ENCODE measurements at regions not wholly inside any gene's neighbourhood (a gene's known extent, or its start where the extent isn't known, plus 50 kb on each side); places are given as distances from the start of the nearest gene placed in this dataset.

DNA sequence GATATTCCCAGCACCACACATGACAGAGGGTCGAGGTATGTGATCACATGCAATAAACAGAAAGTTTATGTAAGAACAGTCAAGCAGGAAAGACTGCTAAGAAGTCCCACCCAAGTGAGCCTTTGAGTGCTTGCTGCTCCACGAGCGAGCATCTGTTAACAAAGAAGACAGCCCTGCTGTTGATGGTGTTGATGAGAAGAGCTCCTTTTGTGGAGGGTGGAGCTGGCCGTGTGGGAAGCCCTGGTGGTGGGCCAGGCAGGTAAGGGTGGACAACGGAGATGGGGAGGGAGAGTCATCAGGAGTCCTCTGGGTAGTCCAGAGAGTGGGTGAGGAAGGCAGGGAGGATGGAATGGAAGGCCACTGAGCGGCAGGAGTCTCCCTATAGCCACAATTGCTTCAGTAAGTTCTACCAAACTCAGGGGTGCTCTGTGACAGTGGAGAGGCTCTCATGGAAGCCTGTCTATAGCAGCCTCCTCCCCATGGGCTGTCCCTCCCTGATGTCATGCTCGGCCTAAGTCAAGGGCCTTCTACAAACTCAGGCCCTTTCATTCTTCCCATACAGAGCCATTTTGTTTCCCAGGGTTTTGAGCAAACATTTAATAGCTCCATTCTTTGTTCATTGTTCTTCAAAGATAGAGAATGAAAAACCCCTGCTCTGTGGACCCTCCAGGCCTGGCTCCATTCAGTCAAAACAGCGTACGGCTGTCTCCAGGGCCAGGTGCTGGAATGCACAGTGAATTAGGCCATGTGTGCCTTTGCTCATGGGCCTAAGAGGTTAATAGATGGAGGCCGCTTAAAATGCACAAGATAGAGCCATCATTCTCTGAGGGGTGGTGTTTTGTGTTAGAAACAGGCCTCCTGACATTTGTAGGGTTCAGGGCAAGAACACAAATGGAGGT is 494.2 kb upstream of the RAB6C start:
- TF ChIP-seq, protein P1, sequence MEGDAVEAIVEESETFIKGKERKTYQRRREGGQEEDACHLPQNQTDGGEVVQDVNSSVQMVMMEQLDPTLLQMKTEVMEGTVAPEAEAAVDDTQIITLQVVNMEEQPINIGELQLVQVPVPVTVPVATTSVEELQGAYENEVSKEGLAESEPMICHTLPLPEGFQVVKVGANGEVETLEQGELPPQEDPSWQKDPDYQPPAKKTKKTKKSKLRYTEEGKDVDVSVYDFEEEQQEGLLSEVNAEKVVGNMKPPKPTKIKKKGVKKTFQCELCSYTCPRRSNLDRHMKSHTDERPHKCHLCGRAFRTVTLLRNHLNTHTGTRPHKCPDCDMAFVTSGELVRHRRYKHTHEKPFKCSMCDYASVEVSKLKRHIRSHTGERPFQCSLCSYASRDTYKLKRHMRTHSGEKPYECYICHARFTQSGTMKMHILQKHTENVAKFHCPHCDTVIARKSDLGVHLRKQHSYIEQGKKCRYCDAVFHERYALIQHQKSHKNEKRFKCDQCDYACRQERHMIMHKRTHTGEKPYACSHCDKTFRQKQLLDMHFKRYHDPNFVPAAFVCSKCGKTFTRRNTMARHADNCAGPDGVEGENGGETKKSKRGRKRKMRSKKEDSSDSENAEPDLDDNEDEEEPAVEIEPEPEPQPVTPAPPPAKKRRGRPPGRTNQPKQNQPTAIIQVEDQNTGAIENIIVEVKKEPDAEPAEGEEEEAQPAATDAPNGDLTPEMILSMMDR (IDR thresholded peaks at IDR 0.05; ENCODE audit: insufficient read depth, low read length), result no peak
- DNase-seq (ENCODE audit: low read depth), result no peak
- no peak overlapping the region for H3K4me3 ChIP-seq (ENCODE audit: low read depth, low read length)

DNA sequence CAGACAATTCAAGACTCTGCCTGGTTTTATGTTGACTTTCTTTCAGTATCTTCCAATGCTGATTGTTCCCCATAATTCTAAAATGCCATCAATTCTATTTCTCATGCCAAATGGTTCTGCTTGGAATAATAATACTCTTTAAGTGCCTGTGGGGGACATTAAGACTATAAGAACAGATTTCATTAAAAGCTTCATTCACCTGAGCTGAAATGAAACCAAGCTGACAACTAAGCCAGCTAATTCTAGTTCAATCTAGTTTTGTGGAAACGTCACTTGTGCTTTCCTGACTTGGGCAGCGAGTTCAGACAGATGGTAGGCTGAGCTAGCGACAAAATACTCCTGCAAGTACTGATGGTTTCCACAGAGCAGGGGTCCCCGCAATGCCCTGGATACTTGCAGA is 491.1 kb upstream of the RAB6C start:
- TF ChIP-seq, protein P1 (IDR thresholded peaks at IDR 0.05; ENCODE audit: insufficient read depth, low read length), result no peak
- no peak overlapping the region for H3K4me3 ChIP-seq (ENCODE audit: low read depth, low read length)
- no peak for DNase-seq (ENCODE audit: low read depth)

DNA sequence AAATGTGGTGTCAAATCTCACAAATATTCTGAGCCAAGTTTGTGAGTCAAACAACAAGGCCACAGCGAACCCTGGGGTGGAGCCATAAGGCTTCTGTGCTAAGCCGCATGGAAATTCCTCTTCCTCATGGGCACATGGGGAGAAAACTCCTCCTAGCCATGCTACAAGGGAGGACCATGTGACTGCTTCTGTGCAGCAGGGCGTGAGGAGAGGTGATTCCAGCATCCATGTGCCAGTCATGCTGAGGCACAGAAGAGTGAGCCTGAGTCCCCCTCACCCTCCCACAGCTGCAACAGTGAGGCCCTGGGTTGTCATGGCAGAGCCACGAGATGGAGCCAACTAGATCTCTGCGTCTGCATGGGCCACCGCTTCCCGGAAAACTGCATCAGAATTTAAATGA is 488.8 kb upstream of the RAB6C start:
- TF ChIP-seq, protein P1 (IDR thresholded peaks at IDR 0.05; ENCODE audit: insufficient read depth, low read length), result no peak
- DNase-seq (ENCODE audit: low read depth), result no peak
- no peak overlapping the region for H3K4me3 ChIP-seq (ENCODE audit: low read depth, low read length)

DNA sequence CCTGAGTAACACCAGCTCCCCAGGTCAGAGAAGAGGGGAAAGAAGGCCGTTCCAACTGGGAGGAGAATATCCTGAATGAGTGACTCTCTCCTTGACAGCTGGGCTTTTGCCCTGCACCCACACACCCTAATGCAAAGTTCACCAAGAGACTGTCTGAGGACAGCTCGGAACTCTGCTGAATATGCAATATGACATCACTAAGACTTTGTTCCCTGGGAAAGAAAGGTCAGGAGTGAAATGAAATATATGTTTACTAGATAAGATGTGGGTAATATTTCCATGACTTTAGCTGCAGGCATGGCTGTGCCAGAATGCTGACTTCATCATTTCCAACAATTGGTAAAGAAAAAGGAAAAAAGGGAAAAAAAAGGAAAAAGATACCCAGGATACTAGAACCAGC is 488.2 kb upstream of the RAB6C start:
- no peak overlapping the region for H3K4me3 ChIP-seq (ENCODE audit: low read depth, low read length)
- no peak for DNase-seq (ENCODE audit: low read depth)
- TF ChIP-seq, protein P1 (IDR thresholded peaks at IDR 0.05; ENCODE audit: insufficient read depth, low read length), result no peak

DNA sequence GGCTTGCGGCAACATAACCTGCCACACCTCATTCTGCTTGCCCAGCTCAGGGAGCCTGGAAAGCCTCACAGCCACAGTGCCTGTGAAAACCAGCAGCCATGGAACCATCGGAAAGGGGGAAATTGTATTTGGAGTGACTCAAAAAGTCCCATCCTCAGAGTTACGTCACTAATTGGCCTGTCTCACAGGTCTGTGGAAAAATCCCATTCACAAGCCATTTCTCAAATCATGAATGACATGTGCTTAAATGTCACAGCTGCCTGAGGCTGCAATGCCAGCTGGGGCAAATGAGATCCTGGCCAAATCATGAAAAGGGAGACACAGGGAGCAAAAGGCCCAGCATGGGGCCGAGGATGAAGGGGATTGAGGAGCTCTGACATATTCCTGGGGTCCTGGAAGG is 486.9 kb upstream of the RAB6C start:
- DNase-seq (ENCODE audit: low read depth), result no peak
- TF ChIP-seq, protein P1 (IDR thresholded peaks at IDR 0.05; ENCODE audit: insufficient read depth, low read length), result no peak
- no peak overlapping the region for H3K4me3 ChIP-seq (ENCODE audit: low read depth, low read length)

DNA sequence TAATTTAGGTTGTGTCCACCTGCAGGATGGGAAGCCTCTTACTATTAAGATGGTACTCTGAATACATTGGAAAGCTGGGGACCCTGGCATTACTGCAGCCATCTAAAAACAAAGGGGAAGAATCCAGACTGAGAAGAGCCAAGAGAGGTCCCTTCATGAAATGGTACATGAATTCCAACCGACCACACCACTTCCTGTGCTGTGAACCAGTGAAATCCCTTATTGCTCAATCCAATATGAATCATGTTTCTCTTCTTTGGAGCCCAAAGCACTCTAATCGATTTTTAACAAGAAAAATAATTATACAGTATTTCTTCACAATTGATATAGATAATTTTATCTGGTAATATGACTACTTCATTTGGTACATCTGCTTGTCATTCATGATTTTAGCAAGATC is 479.7 kb upstream of the RAB6C start:
- DNase-seq (ENCODE audit: low read depth), result no peak
- TF ChIP-seq, protein P1 (IDR thresholded peaks at IDR 0.05; ENCODE audit: insufficient read depth, low read length), result no peak
- no peak overlapping the region for H3K4me3 ChIP-seq (ENCODE audit: low read depth, low read length)

All from fibroblast of the aortic adventitia (primary cell).